GM21381 (cell line): ENCODE measurements at regions not wholly inside any gene's neighbourhood (a gene's known extent, or its start where the extent isn't known, plus 50 kb on each side); places are given as distances from the start of the nearest gene placed in this dataset.
"Not testable (repeated sequence)": the region's sequence is repeated elsewhere in the genome, so short reads cannot be mapped to it uniquely, and the experiment has no call there.

Experiments
- ATAC-seq: cut with Tn5 transposase; IDR thresholded peaks from one replicate; pipeline ENCODE4 v1.9.1; 2021; ENCODE audit warnings: mild to moderate bottlenecking, moderate library complexity; ENCODE audit not compliant: unreplicated experiment

DNA sequence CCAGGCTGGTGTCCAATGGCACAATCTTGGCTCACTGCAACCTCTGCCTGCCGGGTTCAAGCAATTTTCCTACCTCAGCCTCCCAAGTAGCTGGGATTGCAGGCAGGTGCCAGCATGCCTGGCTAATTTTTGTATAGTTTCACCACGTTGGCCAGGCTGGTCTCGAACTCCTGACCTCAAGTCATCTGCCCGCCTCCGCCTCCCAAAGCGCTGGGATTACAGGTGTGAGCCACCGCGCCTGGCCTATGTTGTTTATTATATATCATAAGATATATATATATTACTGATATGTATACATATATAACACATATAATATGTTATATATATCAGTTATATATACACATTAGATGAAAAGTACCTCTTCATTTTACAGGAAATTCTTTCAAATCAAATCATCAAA is 914.7 kb downstream of the FOXD4L5 start:
- ATAC-seq, result not testable (repeated sequence)

DNA sequence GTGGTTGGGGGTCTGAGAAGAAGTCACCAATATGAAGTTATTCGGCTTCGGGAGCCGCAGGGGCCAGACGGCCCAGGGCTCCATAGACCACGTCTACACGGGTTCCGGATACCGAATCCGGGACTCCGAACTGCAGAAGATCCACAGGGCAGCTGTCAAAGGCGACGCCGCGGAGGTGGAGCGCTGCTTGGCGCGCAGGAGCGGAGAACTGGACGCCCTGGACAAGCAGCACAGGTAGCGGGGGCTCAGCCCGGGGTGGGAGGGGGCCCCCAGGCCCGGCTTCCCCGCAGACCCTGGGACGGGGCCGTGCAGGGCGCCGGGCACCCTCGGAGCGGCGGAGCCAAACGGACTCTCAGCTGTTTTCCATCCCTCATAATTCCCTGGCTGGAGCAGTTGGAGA is 915.4 kb downstream of the FOXD4L5 start:
- ATAC-seq, result not testable (repeated sequence)

DNA sequence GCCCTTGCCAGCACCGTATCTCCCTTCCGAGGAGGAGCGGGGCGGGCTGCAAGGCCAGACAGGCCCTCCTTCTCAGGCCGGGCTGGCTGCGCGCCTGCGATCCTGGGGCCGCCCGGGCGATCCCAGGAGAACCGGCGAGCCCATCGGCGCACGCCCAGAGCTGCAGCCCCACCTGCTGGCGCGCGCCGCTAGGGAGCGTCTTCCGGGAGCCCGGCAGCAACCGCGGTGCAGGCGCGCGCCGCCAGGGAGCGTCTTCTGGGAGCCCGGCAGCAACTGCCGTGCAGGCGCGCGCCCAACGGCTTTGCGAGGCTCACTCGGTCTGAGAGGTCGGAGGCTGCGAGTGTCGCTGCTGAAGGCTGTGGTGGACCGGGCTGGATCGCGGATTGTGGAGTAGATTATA is 915.9 kb downstream of the FOXD4L5 start:
- peak; percentile 100 for ATAC-seq

DNA sequence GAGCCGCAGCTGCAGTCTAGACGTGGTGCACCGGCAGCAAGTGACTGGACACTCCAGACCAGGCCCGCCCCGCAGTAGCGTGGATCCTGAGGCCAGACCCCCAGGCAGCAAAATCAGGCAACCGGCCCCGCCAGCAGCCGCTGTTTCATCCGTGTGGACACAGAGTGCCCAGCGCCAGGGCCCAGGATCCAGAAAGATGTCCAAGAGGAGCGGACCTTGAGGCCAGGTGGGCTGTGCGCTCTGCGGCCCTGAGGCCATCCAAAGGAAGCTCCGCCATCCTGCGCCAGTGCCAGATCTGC is 916.4 kb downstream of the FOXD4L5 start:
- ATAC-seq, result not testable (repeated sequence)

DNA sequence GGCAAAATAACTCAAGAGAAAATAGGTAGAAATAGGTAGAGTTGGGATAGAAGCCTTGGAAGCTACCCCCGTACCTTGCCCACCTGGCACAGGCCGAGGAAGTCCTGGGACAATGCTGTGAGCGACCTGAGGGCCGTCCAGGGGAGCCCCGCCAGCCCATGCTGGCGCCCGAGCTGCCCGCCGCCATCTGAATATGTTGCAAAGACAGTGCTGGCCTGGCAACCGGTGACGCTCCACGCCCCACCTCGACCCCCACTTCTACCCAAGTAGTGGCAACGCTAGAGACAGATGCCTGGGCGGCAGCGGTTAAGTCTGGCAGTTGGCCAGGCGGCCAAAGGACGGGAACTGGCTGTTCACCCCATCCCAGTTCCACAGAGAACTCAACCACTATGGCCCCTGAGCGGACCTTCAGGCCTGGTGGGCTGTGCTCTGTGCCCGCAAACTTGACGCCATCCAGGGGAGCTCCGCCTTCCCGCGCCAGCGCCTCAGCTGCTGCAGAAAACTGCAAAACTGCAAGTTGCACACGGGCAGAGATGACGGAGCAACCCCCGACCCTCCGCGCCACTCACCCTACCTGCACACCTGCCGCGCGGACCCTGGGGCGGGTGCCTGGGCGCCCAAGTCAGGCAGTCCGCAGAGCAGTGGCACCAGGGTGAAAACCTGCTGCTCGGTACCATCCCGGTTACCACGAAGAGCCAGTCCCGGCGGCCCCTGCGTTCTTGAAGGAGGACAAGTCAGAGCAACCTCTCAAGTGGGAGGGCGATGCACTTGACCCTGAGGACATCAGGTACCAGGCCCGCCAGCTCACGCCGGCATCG is 917.0 kb downstream of the FOXD4L5 start:
- not testable (repeated sequence) for ATAC-seq
